HG03342 (cell line): ENCODE measurements at regions not wholly inside any gene's neighbourhood (a gene's known extent, or its start where the extent isn't known, plus 50 kb on each side); places are given as distances from the start of the nearest gene placed in this dataset.

Experiments
- ATAC-seq: cut with Tn5 transposase; IDR thresholded peaks from one replicate; pipeline ENCODE4 v1.9.1; 2021; ENCODE audit warnings: mild to moderate bottlenecking, moderate library complexity; ENCODE audit not compliant: unreplicated experiment

DNA sequence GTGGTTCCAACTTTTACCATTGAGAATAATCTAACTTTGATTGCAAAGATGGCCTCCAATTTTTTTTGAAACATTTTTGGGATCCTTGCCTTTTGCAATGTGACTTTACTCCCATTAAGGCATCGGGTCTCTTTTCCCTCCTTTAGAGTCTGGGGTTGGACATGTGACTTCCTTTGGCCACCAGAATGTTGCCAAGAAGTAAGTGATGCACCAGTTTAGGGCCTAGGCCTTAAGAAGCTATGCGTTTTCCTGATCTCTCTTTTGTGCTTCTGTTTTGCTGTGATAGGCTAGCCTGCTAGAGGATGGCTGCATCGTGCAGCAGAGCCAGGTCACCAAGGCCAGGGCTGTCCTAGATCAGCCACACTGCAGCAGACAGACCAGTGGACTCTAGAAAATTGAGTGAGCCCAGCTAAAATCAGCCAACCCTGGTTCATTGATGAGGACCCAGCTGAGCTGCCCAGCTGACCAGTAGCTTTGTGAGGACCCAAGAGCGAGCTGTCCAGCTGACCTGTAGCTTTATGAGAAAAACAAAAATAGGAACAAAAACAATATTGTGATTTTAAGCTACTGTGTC, 594.0 kb upstream of the JAG1 start:
- ATAC-seq = no peak

- ATAC-seq = no peak
Measured at GRCh38 chr20:11270566-11270965, 596.8 kb upstream of the JAG1 start.

DNA sequence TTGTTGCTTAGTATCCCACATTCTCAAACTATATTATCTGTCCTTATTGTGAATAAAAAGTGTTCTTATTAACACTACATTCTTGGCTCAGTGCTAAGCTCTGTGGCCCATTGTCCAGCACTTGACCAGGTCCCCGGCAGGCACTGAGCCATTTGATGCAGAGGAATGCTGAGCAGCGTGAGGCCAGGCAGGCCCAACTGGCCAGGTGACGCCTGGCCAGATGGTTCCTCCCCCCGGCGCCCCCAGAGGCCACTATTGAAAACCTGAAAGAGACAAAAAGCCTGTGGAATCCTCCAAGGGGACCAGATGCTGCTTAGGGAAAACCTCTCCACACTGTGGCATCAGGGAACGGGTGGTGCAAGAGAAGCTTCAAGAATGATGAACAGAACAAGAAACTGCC, 597.5 kb upstream of the JAG1 start:
- no peak for ATAC-seq

- ATAC-seq = no peak
Measured at GRCh38 chr20:11271920-11272594, 598.3 kb upstream of the JAG1 start.

DNA sequence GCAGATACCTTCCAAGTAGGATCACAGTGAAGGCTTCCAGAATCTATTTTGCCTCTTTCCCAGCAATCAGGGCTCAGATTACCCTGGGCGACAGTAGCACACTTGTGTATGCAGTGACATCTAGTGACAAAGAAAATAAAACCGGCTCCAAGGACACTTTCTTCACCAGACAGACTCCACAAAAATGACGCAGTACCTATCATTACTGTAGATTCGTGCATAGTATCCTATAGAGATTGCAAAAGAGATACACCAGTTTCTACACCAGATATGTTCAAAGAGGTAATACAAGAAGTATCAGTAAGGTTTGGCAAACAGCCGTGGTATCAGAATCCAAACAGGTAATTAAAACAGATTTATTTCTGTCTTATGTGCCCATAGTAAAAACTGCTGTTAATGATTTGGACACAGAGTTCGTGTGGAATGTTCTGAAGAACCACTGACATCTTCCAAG, 600.4 kb upstream of the JAG1 start:
- peak; percentile 57 for ATAC-seq

GRCh38 chr20:11275740-11276139, 601.9 kb upstream of the JAG1 start:
- no peak for ATAC-seq

DNA sequence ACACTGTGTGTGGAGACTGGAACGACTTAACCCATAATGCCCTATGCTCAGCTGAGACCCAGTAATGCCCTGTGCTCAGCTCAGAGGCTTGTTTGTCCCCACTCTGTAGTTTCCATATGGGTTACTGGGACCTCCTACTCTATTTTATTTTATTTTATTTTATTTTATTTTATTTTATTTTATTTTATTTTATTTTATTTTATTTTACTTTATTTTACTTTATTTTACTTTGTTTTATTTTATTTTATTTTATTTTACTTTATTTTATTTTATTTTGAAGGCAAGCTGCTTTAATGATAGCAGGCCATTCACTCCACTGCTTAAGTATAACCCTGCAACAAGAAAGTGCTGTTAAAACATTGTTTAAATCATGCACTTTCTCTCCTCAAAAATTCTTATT, 603.4 kb upstream of the JAG1 start:
- no peak for ATAC-seq

DNA sequence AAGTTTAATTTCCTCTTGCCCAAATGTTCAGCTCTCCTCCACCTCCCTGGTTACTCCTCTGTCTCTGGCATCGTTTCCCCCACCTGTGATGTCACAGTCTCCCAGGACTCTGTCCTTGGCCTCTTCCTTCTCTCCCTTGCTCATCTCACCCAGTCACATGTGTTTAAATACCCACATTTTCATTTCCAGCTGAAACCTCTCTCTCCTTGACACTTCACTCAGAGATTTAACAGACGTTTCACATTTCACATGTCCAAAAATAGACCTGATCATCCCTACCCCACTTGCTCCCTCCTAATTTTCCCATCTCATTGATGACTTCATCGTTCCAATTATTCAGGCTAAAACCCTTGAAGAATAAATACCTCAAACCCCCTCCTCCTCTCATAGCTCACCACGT, 604.1 kb upstream of the JAG1 start:
- ATAC-seq = no peak

DNA sequence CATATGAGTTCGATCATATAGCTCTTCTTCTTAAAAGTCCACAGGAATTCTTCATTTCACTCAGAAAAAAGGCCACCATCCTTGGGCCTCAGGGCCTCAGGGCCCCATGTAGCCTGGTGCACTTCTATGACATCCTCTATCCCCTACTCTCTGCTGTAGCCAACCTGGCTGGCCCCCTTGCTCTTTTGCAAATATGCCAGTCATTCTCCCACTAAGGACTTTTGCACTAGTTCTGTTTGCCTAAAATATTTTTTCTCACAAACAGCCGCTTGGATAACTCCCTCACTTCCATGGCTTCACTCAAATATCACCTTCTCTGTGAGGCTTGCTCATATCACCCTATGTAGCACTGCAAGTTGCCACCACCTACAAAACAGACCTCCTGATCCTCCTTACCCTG, 604.7 kb upstream of the JAG1 start:
- ATAC-seq = no peak

- no peak for ATAC-seq
Measured at GRCh38 chr20:11281240-11281639, 607.4 kb upstream of the JAG1 start.

DNA sequence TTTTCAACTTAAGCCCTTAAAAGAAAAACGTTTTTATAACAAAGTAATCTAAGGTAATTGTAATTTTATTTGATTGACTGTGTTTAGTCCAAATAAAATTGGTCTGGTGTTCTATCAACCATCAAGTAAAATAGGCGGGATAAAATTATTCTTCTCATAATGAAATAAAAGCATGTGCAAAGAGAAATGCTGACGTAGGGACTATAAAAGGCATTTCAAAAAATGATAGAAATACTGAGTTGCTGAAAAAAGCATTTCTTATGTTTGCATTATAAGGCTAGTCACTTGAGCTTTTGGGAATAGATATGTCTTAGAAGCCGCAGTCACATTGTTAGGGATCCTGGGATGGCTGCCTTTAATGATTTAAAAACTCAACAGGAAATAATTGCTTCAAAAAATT, 608.0 kb upstream of the JAG1 start:
- no peak for ATAC-seq

DNA sequence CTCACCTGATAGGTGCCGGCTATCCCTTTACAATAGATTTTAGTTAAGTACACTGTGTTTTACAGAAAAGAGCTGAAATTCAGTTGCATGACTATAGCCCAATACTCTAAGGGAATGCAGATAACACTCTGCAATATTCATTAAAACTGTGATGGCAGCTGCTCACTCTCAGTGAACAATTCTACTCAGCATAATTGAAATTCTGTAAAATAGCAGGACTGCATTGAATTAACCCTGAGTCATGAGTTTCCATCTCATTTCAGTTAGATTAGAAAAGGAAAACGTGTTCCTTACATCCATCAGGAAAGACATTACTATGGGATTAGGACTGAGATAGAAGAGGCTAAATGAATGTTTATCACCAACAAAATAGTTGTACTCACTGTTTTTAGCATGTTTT, 613.3 kb upstream of the JAG1 start:
- ATAC-seq = no peak

- no peak for ATAC-seq
Measured at GRCh38 chr20:11296221-11296620, 621.5 kb upstream of the BTBD3 start.

DNA sequence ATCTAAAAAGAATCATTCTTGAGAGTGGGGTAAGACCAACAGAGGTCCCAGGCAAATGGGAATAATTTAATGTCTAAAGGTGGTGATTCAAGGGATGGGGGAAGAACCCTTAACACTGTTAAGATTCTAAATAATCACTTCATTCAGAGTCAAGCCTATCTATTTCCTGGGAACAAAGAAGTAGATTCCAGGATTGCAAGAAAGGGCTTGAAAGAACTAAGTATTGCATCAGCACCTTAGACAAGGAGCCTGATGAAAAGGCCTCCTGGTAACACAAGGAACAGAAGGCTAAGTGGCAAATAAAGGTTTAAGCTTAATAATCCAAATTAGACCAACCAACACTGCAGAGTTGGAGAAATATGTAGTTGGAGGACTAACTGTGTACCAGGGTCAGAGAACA, 620.7 kb upstream of the BTBD3 start:
- ATAC-seq = no peak

GRCh38 chr20:11301699-11302098, 616.0 kb upstream of the BTBD3 start:
- ATAC-seq = no peak

GRCh38 chr20:11302436-11302835, 615.3 kb upstream of the BTBD3 start:
- ATAC-seq = no peak

- no peak for ATAC-seq
Measured at GRCh38 chr20:11304795-11305194, 612.9 kb upstream of the BTBD3 start.

- ATAC-seq = no peak
Measured at GRCh38 chr20:11305406-11305805, 612.3 kb upstream of the BTBD3 start.

DNA sequence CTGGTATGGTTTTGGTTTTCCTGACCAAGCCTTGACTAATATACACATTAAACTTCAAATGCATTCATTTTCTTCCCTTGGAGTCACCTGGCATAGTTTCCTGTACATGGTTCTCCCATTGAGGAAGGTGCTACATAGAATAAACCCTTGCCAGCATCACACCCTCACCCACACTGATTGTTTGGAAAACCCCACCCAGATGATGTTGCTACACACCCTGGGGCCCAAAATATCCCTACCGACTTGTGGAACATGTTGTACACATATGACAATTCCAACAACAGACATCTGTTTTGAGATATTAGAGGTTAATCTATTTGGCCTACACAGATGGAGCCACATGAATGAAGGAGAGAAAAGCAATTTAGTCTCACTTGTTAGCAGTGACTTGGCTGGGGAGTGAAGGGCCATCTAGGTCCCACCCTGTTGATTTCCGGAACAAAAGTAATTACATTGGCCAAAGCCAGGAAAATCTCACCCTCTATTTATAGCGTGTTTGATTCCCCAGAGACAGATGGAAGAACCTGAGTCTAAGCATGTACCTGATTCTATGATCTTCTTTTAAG, 606.0 kb upstream of the BTBD3 start:
- no peak for ATAC-seq

DNA sequence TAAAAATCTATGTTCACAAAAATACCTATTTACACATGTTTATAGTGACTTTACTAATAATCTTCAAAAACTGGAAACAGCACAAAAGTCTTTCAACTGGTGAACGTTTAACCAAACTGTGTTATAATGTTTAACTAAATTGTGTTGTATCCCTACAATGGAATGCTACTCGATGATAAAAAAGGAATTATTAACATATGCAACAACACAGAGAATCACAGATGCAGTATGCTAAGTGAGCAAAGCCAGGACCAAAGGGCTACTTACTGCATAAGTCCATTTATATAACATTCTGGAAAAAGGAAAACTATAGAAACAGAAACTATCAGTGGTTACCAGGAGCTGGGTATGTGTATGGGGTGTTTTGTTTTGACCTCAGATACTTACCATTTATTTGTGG, 602.2 kb upstream of the BTBD3 start:
- no peak for ATAC-seq

GRCh38 chr20:11316244-11316643, 601.4 kb upstream of the BTBD3 start:
- no peak for ATAC-seq

- ATAC-seq = no peak
Measured at GRCh38 chr20:11320033-11320432, 597.7 kb upstream of the BTBD3 start.

GRCh38 chr20:11323816-11324215, 593.9 kb upstream of the BTBD3 start:
- ATAC-seq = no peak
